B cell (primary cell): ENCODE measurements at regions not wholly inside any gene's neighbourhood (a gene's known extent, or its start where the extent isn't known, plus 50 kb on each side); places are given as distances from the start of the nearest gene placed in this dataset.
"Not testable (repeated sequence)": the region's sequence is repeated elsewhere in the genome, so short reads cannot be mapped to it uniquely, and the experiment has no call there.

ENCODE experiments used
- ATAC-seq: fragments of 200-7000 bp; cut with Tn5 transposase; one replicate; pipeline ENCODE4 v1.10.0; 2021; ENCODE audit warnings: low read depth, mild to moderate bottlenecking, moderate number of reproducible peaks, moderate library complexity
- CTCF ChIA-PET: fragments of 350-600 bp; sonication (Branson Sonifier 250); formaldehyde crosslinking; loops from one replicate; lab custom pipeline; 2021; ENCODE audit warnings: antibody characterized with exemption, inconsistent platforms; lab: Charles Lee
- POLR2A ChIA-PET: fragments of 350-600 bp; sonication (Branson Sonifier 250); formaldehyde crosslinking; loops from one replicate; lab custom pipeline; 2021; ENCODE audit warnings: antibody characterized with exemption; lab: Charles Lee
- DNase-seq: peaks from one replicate; pipeline ENCODE4 v3.0.0; 2013
- H2AFZ ChIP-seq: 2 replicates; pipeline ENCODE4 v1.6.1; 2012; ENCODE audit warnings: mild to moderate bottlenecking, low read depth, low read length; ENCODE audit not compliant: insufficient read depth, poor library complexity, severe bottlenecking
- H3K27ac ChIP-seq, 2 donors: 1 replicate in 1 of 2; 2 replicates in 1 of 2; pipeline ENCODE4 v1.5.1; 2012 to 2013; ENCODE audit warnings: low read length in 2 of 2, mild to moderate bottlenecking in 2 of 2, moderate library complexity in 1 of 2
- H3K27me3 ChIP-seq, 4 experiments: fragments of 200-600 bp in 1 of 4; sonication (generic) in 1 of 4; replicated peaks in 1 of 4; 1 replicate in 2 of 4; 2 replicates in 2 of 4; pipeline versions ENCODE4 v1.6.1 to v1.7.0; 2013 to 2016; ENCODE audit warnings: low read length in 3 of 4, mild to moderate bottlenecking in 2 of 4, mixed read lengths in 1 of 4, moderate library complexity in 1 of 4; ENCODE audit not compliant: insufficient read depth in 4 of 4, control insufficient read depth in 3 of 4; ENCODE audit errors: control extremely low read depth in 1 of 4
- H3K36me3 ChIP-seq, 2 experiments: replicated peaks in 1 of 2; 1 replicate in 1 of 2; 2 replicates in 1 of 2; pipeline versions ENCODE4 v1.6.1 to v1.7.1; 2013; ENCODE audit warnings: low read length in 1 of 2; ENCODE audit not compliant: insufficient read depth in 2 of 2, control insufficient read depth in 1 of 2; ENCODE audit errors: control extremely low read depth in 1 of 2, extremely low read depth in 1 of 2
- H3K4me1 ChIP-seq, 2 donors: fragments of 200-600 bp in 1 of 2; sonication (generic) in 1 of 2; 1 replicate in 1 of 2; 2 replicates in 1 of 2; pipeline versions ENCODE4 v1.5.1 to v1.6.1; 2013 to 2017; ENCODE audit warnings: low read length in 2 of 2; ENCODE audit not compliant: control insufficient read depth in 2 of 2, insufficient read depth in 2 of 2
- H3K4me2 ChIP-seq: replicated peaks from 2 replicates; pipeline ENCODE3; 2012; ENCODE audit warnings: mild to moderate bottlenecking, low read depth, low read length; ENCODE audit not compliant: poor library complexity, severe bottlenecking
- H3K4me3 ChIP-seq, 5 experiments: fragments of 200-600 bp in 1 of 5; sonication (generic) in 1 of 5; 1 replicate in 3 of 5; 2 replicates in 2 of 5; pipeline versions ENCODE4 v1.5.1 to v1.7.0; 2011 to 2016; ENCODE audit warnings: low read length in 4 of 5, mild to moderate bottlenecking in 4 of 5, low read depth in 2 of 5, control low read depth in 1 of 5, moderate library complexity in 1 of 5; ENCODE audit not compliant: insufficient read depth in 1 of 5; ENCODE audit errors: control extremely low read depth in 1 of 5, extremely low read depth in 1 of 5
- H3K79me2 ChIP-seq: fragments of 200-600 bp; sonication (generic); one replicate; pipeline ENCODE4 v1.6.0; 2016; ENCODE audit warnings: low read length; ENCODE audit not compliant: control insufficient read depth, insufficient read depth
- H3K9ac ChIP-seq: fragments of 200-600 bp; sonication (generic); 2 replicates; pipeline ENCODE4 v1.6.1; 2017; ENCODE audit warnings: mild to moderate bottlenecking, low read length, moderate library complexity
- H3K9me3 ChIP-seq, 3 donors: one replicate each; pipeline versions ENCODE4 v1.6.1 to v1.7.1; 2013; ENCODE audit warnings: low read length in 2 of 3; ENCODE audit not compliant: control insufficient read depth in 2 of 3, insufficient read depth in 1 of 3; ENCODE audit errors: control extremely low read depth in 1 of 3
- H4K20me1 ChIP-seq: 2 replicates; pipeline ENCODE4 v1.6.0; 2012; ENCODE audit warnings: mild to moderate bottlenecking, low read length; ENCODE audit not compliant: insufficient read depth, control insufficient read depth, poor library complexity, severe bottlenecking
- H3K27ac Mint-ChIP-seq: one replicate; pipeline ENCODE4 v1.8.0; 2021; ENCODE audit warnings: mixed read lengths
- H3K27me3 Mint-ChIP-seq: one replicate; pipeline ENCODE4 v1.8.0; 2021; ENCODE audit warnings: mixed read lengths
- H3K4me1 Mint-ChIP-seq: one replicate; pipeline ENCODE4 v1.8.0; 2021; ENCODE audit warnings: mixed read lengths
- H3K4me3 Mint-ChIP-seq: one replicate; pipeline ENCODE4 v1.8.0; 2021; ENCODE audit warnings: mixed read lengths
- H3K9me3 Mint-ChIP-seq: one replicate; pipeline ENCODE4 v1.8.0; 2022; ENCODE audit warnings: mixed read lengths; ENCODE audit not compliant: insufficient read depth
- CTCF ChIP-seq: fragments of 200-600 bp; IDR thresholded peaks from one replicate; pipeline ENCODE4 v1.8.0; 2022; ENCODE audit warnings: antibody characterized with exemption, mild to moderate bottlenecking
- EZH2 ChIP-seq: IDR thresholded peaks from 2 replicates; pipeline ENCODE4 v1.6.1; 2012; ENCODE audit warnings: borderline replicate concordance, low read depth, mild to moderate bottlenecking, moderate library complexity, low read length; ENCODE audit not compliant: insufficient read depth, poor library complexity, severe bottlenecking
- WGBS: methylation state at CpG from one replicate; pipeline ENCODE4 v1.1.5; 2013; ENCODE audit warnings: missing lambda C conversion rate; ENCODE audit not compliant: insufficient coverage; 5-methylcytosine and 5-hydroxymethylcytosine counted together
- intact Hi-C: fragments of 100-400 bp; cut with micrococcal nuclease; formaldehyde crosslinking; loops from one replicate; pipeline ENCODE4 v1.10.0; 2022

- Histone ChIP-seq H3K79me2 (no peaks in the 10 kb centered on the region), H3K27me3 (no peaks in the 10 kb centered on the region), H4K20me1 (no peaks in the 10 kb centered on the region), H3K36me3 (no peaks in the 10 kb centered on the region), H3K4me1 (no peaks in the 10 kb centered on the region), H3K4me3 (no peak overlapping the region), H3K27ac (no peak overlapping the region), H3K9me3 (peaks cover 0 to 5% (median 0%) of the 10 kb centered on the region in 3 donors), H2AFZ (no peak overlapping the region), H3K9ac (no peak overlapping the region), H3K4me2 (no peak overlapping the region)
- intact Hi-C loops, result no loop called here
- TF ChIP-seq EZH2 (no peak), CTCF (no peak)
- Mint-ChIP-seq H3K4me3 (no peak overlapping the region), H3K27ac (no peak overlapping the region), H3K9me3 (peaks cover 7% of the 10 kb centered on the region), H3K27me3 (no peaks in the 10 kb centered on the region), H3K4me1 (no peaks in the 10 kb centered on the region)
- ChIA-PET POLR2A (no interaction called here), CTCF (no interaction called here)
- WGBS, result 86% methylated on average over 1 of the region's 1 CpG
- ATAC-seq (no peak), DNase-seq (no peak)
Measured at GRCh38 chr16:59455497-59455896, 721.4 kb upstream of the GOT2 start.

- H2AFZ ChIP-seq, intact Hi-C loops, H3K4me1 ChIP-seq, H3K9ac ChIP-seq, H3K4me3 Mint-ChIP-seq, H3K4me2 ChIP-seq, H4K20me1 ChIP-seq, ATAC-seq, H3K9me3 Mint-ChIP-seq, CTCF ChIA-PET, H3K27me3 Mint-ChIP-seq, DNase-seq, H3K79me2 ChIP-seq, H3K4me1 Mint-ChIP-seq, H3K27ac Mint-ChIP-seq, H3K9me3 ChIP-seq, H3K4me3 ChIP-seq, POLR2A ChIA-PET, H3K27ac ChIP-seq, H3K36me3 ChIP-seq, H3K27me3 ChIP-seq: not testable (repeated sequence)
- WGBS, result 83% methylated on average over 5 of the region's 5 CpGs
Measured at GRCh38 chr16:59450513-59450912, 716.4 kb upstream of the GOT2 start.
